ENCODE measurements at regions not wholly inside any gene's neighbourhood (a gene's known extent, or its start where the extent isn't known, plus 50 kb on each side); places are given as distances from the start of the nearest gene placed in this dataset.

DNA sequence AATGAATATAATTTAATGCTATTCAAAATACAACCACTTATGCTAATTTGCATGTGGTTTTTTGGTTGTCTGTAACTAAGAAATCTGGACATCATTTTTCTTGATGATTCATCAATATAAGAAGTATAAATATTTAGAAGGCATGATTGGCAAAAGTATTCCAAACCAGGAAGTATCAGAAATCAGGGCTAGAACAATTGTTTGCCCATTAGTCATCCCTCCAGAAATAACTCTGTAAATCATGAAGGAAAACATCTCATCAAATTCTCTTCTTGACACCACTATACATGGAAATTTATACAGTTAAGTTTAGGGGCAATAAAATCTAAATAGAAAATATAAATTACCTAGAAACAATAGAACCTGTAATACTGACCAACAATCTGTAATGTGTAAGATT, 554.7 kb upstream of the HS3ST5 start:
- Histone ChIP-seq H3K9me3 (ENCODE audit: control insufficient read depth, insufficient read depth, low read length) (no peaks in the 10 kb centered on the region), H3K79me2 (ENCODE audit: control insufficient read depth, low read length) (no peaks in the 10 kb centered on the region), H3K27me3 (ENCODE audit: control insufficient read depth, low read length) (no peaks in the 10 kb centered on the region), H3K27ac (ENCODE audit: low read depth, low read length) (no peak overlapping the region), H3K4me3 (ENCODE audit: low read length) (no peak overlapping the region), H3F3A (ENCODE audit: control insufficient read depth, insufficient read depth) (no peaks in the 10 kb centered on the region), H3K36me3 (ENCODE audit: control insufficient read depth, low read length) (no peaks in the 10 kb centered on the region), H3K4me2 (ENCODE audit: low read length) (no peak overlapping the region), H3K4me1 (ENCODE audit: control insufficient read depth, low read length) (no peaks in the 10 kb centered on the region), H3K9me2 (replicated peaks; ENCODE audit: control insufficient read depth, low read length) (no peaks in the 10 kb centered on the region), H4K20me1 (ENCODE audit: control insufficient read depth, insufficient read depth, low read depth, low read length) (no peaks in the 10 kb centered on the region)
- TF ChIP-seq, protein P1, sequence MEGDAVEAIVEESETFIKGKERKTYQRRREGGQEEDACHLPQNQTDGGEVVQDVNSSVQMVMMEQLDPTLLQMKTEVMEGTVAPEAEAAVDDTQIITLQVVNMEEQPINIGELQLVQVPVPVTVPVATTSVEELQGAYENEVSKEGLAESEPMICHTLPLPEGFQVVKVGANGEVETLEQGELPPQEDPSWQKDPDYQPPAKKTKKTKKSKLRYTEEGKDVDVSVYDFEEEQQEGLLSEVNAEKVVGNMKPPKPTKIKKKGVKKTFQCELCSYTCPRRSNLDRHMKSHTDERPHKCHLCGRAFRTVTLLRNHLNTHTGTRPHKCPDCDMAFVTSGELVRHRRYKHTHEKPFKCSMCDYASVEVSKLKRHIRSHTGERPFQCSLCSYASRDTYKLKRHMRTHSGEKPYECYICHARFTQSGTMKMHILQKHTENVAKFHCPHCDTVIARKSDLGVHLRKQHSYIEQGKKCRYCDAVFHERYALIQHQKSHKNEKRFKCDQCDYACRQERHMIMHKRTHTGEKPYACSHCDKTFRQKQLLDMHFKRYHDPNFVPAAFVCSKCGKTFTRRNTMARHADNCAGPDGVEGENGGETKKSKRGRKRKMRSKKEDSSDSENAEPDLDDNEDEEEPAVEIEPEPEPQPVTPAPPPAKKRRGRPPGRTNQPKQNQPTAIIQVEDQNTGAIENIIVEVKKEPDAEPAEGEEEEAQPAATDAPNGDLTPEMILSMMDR (IDR thresholded peaks at IDR 0.05; ENCODE audit: low read depth, low read length, poor library complexity, severe bottlenecking) = no peak
- TF ChIP-seq EZH2phosphoT487 (IDR thresholded peaks at IDR 0.05; ENCODE audit: borderline replicate concordance, low read length) = no peak

DNA sequence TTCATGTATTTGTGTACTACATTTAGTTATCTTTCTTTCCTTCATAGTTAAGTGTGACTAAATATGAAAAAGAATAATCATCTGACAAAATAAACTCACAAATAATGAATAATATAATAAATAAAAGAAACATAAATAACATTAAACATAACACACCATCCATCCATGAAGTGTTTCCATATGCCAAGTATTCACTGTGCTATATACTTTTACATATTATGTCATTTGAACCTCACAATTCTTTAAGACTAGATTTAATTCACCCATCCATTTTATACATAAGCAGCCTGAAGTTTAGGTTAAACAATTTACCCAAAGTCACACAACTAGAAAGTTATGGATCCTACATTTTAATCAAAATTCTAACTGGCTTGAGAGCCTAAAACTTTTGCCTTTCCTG, 549.4 kb upstream of the HS3ST5 start:
- TF ChIP-seq EZH2phosphoT487 (IDR thresholded peaks at IDR 0.05; ENCODE audit: borderline replicate concordance, low read length) = no peak
- TF ChIP-seq, protein P1 (IDR thresholded peaks at IDR 0.05; ENCODE audit: low read depth, low read length, poor library complexity, severe bottlenecking) = no peak
- H3K27ac ChIP-seq (ENCODE audit: low read depth, low read length) = no peak overlapping the region
- H3K4me1 ChIP-seq (ENCODE audit: control insufficient read depth, low read length) = no peaks in the 10 kb centered on the region
- H4K20me1 ChIP-seq (ENCODE audit: control insufficient read depth, insufficient read depth, low read depth, low read length) = no peaks in the 10 kb centered on the region
- H3K4me3 ChIP-seq (ENCODE audit: low read length) = no peak overlapping the region
- no peak overlapping the region for H3K4me2 ChIP-seq (ENCODE audit: low read length)
- no peaks in the 10 kb centered on the region for H3F3A ChIP-seq (ENCODE audit: control insufficient read depth, insufficient read depth)
- no peaks in the 10 kb centered on the region for H3K9me3 ChIP-seq (ENCODE audit: control insufficient read depth, insufficient read depth, low read length)
- H3K36me3 ChIP-seq (ENCODE audit: control insufficient read depth, low read length) = no peaks in the 10 kb centered on the region
- H3K9me2 ChIP-seq (replicated peaks; ENCODE audit: control insufficient read depth, low read length) = no peaks in the 10 kb centered on the region
- H3K27me3 ChIP-seq (ENCODE audit: control insufficient read depth, low read length) = no peaks in the 10 kb centered on the region
- H3K79me2 ChIP-seq (ENCODE audit: control insufficient read depth, low read length) = no peaks in the 10 kb centered on the region

DNA sequence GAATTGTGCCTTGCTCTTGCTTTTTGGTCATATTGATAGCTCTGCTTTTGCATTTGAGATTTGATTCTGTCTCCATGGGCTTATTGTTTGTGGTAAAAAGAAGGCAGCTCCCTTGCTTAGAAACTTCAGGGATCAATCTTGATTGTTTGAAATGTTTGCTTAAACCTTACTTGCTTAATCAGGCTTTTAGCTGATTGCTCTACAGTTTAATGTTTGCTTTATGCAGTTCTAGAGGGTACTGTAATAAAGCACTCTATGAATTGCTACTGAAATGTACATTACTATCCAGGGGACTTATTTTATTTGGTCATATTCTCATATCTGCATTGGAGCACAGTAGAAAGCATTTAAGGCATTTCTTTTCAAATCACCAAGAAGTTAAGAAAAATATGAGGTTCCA, 545.4 kb upstream of the HS3ST5 start:
- TF ChIP-seq, protein P1 (IDR thresholded peaks at IDR 0.05; ENCODE audit: low read depth, low read length, poor library complexity, severe bottlenecking) = no peak
- no peak for TF ChIP-seq EZH2phosphoT487 (IDR thresholded peaks at IDR 0.05; ENCODE audit: borderline replicate concordance, low read length)
- Histone ChIP-seq H3K27me3 (ENCODE audit: control insufficient read depth, low read length) (no peaks in the 10 kb centered on the region), H3K4me3 (ENCODE audit: low read length) (no peak overlapping the region), H4K20me1 (ENCODE audit: control insufficient read depth, insufficient read depth, low read depth, low read length) (no peaks in the 10 kb centered on the region), H3K4me2 (ENCODE audit: low read length) (no peak overlapping the region), H3K36me3 (ENCODE audit: control insufficient read depth, low read length) (no peaks in the 10 kb centered on the region), H3K9me3 (ENCODE audit: control insufficient read depth, insufficient read depth, low read length) (no peaks in the 10 kb centered on the region), H3K79me2 (ENCODE audit: control insufficient read depth, low read length) (no peaks in the 10 kb centered on the region), H3F3A (ENCODE audit: control insufficient read depth, insufficient read depth) (no peaks in the 10 kb centered on the region), H3K9me2 (replicated peaks; ENCODE audit: control insufficient read depth, low read length) (no peaks in the 10 kb centered on the region), H3K4me1 (ENCODE audit: control insufficient read depth, low read length) (no peaks in the 10 kb centered on the region), H3K27ac (ENCODE audit: low read depth, low read length) (no peak overlapping the region)
